NB4 (cell line): ENCODE measurements at regions not wholly inside any gene's neighbourhood (a gene's known extent, or its start where the extent isn't known, plus 50 kb on each side); places are given as distances from the start of the nearest gene placed in this dataset.

ENCODE experiments used
- CTCF ChIP-seq: IDR thresholded peaks from one replicate; pipeline ENCODE4 v1.5.1; 2012; ENCODE audit warnings: low read depth, low read length
- MYC ChIP-seq: IDR thresholded peaks from 2 replicates; pipeline ENCODE4 v1.6.1; 2011; ENCODE audit warnings: low read depth, low read length
- POLR2A ChIP-seq: IDR thresholded peaks from 2 replicates; pipeline ENCODE4 v1.6.1; 2011; ENCODE audit warnings: mild to moderate bottlenecking; ENCODE audit not compliant: insufficient read length; ENCODE audit errors: extremely low read depth
- TF ChIP-seq, protein P1 (sequence below): IDR thresholded peaks from 2 replicates; pipeline ENCODE4 v1.6.1; 2011; ENCODE audit warnings: low read depth, low read length

DNA sequence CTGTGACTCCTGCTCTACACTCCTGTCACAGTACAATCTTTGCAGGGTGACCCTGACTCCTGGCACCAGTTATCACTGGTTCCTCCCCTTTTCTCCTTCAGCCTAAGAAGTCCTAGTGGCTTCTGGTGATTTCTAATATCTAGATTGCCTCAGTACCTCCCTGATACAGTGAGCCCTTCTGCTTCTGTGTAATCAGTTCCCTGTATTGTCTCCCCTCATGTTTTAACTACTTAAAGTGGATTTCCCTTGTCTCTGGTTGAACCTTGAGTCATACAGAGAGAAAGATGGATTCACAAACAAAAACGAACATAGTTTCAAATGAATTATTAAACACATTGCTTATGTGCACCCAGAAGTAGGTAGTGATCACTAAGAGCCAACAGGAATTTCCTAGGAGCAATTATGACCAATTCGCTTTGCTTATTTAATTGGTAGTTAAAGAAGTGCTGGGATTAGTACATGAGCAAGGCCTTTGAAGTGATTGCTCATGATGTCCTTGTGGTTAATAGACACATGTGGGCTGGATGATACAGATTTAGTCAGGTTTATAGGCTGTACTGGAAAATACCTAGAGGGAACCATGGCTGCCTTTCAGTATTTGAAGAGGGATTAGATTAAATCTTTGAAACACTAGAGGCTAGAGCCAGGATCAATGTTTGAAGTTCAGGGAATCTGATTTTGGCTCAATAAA, 145.8 kb upstream of the MEF2C start:
- TF ChIP-seq CTCF (no peak), POLR2A (no peak), MYC (no peak)
- TF ChIP-seq, protein P1, sequence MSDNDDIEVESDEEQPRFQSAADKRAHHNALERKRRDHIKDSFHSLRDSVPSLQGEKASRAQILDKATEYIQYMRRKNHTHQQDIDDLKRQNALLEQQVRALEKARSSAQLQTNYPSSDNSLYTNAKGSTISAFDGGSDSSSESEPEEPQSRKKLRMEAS, result no peak
